H1 (cell line): ENCODE measurements at regions not wholly inside any gene's neighbourhood (a gene's known extent, or its start where the extent isn't known, plus 50 kb on each side); places are given as distances from the start of the nearest gene placed in this dataset.

Source experiments
- CTBP2 ChIP-seq: IDR thresholded peaks from 2 replicates; pipeline ENCODE4 v1.7.0; 2011; ENCODE audit warnings: borderline replicate concordance, mild to moderate bottlenecking, moderate library complexity, mixed read lengths, low read length; ENCODE audit not compliant: insufficient read depth, insufficient read length
- KDM4A ChIP-seq: IDR thresholded peaks from one replicate; pipeline ENCODE4 v1.7.1; 2012; ENCODE audit warnings: low read depth, mild to moderate bottlenecking, moderate library complexity, low read length, inconsistent platforms; ENCODE audit not compliant: severe bottlenecking
- KDM5A ChIP-seq: fragments of 200-600 bp; IDR thresholded peaks from 2 replicates; pipeline ENCODE4 v1.7.1; 2012; ENCODE audit warnings: mild to moderate bottlenecking, low read length, inconsistent platforms, mixed read lengths
- SIX5 ChIP-seq: IDR thresholded peaks from 2 replicates; pipeline ENCODE4 v1.6.1; 2011; ENCODE audit warnings: mild to moderate bottlenecking, low read depth, low read length
- SRF ChIP-seq: IDR thresholded peaks from 2 replicates; pipeline ENCODE4 v1.6.1; 2011; ENCODE audit warnings: mild to moderate bottlenecking, low read depth, low read length, moderate library complexity
- USF2 ChIP-seq: IDR thresholded peaks from 2 replicates; pipeline ENCODE4 v1.6.1; 2011; ENCODE audit warnings: low read length, improper control_type of control experiment
- YY1 ChIP-seq: IDR thresholded peaks from 2 replicates; pipeline ENCODE4 v1.6.1; 2011; ENCODE audit warnings: low read depth, mild to moderate bottlenecking, low read length

GRCh38 chr1:228868731-228869024 is 133.4 kb downstream of the RHOU start (continued):
- no peak for TF ChIP-seq SRF
- TF ChIP-seq USF2: no peak
- no peak for TF ChIP-seq KDM5A
- no peak for TF ChIP-seq YY1
- no peak for TF ChIP-seq KDM4A
- TF ChIP-seq SIX5: no peak
- TF ChIP-seq CTBP2: no peak
